ENCODE measurements at regions not wholly inside any gene's neighbourhood (a gene's known extent, or its start where the extent isn't known, plus 50 kb on each side); places are given as distances from the start of the nearest gene placed in this dataset.

DNA sequence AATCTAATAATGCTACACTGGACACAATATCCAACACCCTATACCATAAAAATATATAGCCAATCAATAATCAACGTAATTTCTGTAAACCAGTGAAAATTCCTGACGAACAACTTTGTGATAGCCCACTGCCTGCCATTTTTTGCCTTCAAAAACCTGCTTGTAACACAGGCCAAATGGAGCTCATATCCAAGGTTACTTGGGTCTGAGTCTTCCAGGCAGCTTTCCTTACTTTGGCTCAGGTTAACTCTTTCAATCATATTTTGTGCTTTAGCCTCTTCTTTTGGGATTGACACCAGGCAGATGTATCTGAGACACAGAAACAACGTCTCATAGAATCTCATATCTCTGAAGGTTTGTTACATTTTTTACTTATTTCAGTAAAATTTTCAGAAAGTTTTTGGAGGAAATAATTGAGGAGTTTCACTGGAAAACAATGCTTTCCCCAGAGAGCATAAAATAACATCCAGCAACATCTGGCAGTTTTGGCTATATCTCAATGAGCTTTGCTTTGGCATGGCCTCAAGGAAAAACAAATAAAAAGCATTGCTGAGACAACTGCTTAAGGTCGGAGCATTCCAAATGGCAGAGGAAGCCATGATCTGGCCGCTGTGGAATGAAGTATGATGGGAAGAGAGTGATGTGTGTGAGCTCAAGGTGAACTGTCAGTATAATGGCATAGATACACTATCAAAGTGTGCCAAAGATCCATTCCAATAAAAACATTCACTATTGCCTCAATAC, 162.9 kb upstream of the SPIN4 start:
- Histone ChIP-seq H4K20me1 (ENCODE audit: insufficient read depth, low read length) (no peaks in the 10 kb centered on the region), H3K79me2 (ENCODE audit: insufficient read depth, low read length) (no peaks in the 10 kb centered on the region), H3K4me3 (replicated peaks in 1 of 3; ENCODE audit: insufficient read depth in 1 of 3, low read depth in 2 of 3, low read length in 3 of 3) (no peak overlapping the region), H3K36me3 (replicated peaks in 1 of 2; ENCODE audit: control insufficient read depth in 1 of 2, insufficient read depth in 2 of 2, low read length in 2 of 2) (no peaks in the 10 kb centered on the region), H2AFZ (ENCODE audit: low read length) (no peak overlapping the region), H3K4me2 (ENCODE audit: low read depth, low read length) (no peak overlapping the region), H3K27me3 (ENCODE audit: control insufficient read depth in 1 of 2, insufficient read depth in 2 of 2, low read length in 2 of 2) (no peaks in the 10 kb centered on the region), H3K4me1 (ENCODE audit: insufficient read depth, low read length) (no peaks in the 10 kb centered on the region), H3K9me3 (ENCODE audit: low read length) (no peaks in the 10 kb centered on the region), H3K27ac (ENCODE audit: extremely low read length, insufficient read depth, low read length) (no peak overlapping the region), H3K9ac (ENCODE audit: insufficient read depth, low read depth, low read length) (no peak overlapping the region)
- no peak for FAIRE-seq
- ChIA-PET CTCF (ENCODE audit: low intra/inter-chr PET ratio, low total read pairs) (no interaction called here), POLR2A (no interaction called here)
- 93% methylated on average over 5 of the region's 5 CpGs for WGBS (ENCODE audit: low lambda C conversion rate)
- no peak for ATAC-seq
- DNase-seq (ENCODE audit: low spot score) = no peak
- BruUV-seq (replicated peaks) = no TSS peak
- TF ChIP-seq RAD51 (IDR thresholded peaks at IDR 0.05; ENCODE audit: borderline replicate concordance) (no peak), ZNF619 (CRISPR knock-in tag; IDR thresholded peaks at IDR 0.05) (no peak), HMGA1 (CRISPR knock-in tag; conservative IDR thresholded peaks at IDR 0.05) (no peak), HOMEZ (CRISPR knock-in tag; IDR thresholded peaks at IDR 0.05; ENCODE audit: low read depth) (no peak), NONO (IDR thresholded peaks at IDR 0.05) (no peak), NONO (CRISPR knock-in tag; conservative IDR thresholded peaks at IDR 0.05) (no peak), ZNF788 (CRISPR knock-in tag; IDR thresholded peaks at IDR 0.05; ENCODE audit: borderline replicate concordance) (no peak), ADNP (CRISPR knock-in tag; IDR thresholded peaks at IDR 0.05) (no peak), POLR2A (IDR thresholded peaks at IDR 0.05; ENCODE audit: insufficient read depth in 1 of 2, low read depth in 2 of 2, low read length in 2 of 2) (no peak)
- TF ChIP-seq, protein P1, sequence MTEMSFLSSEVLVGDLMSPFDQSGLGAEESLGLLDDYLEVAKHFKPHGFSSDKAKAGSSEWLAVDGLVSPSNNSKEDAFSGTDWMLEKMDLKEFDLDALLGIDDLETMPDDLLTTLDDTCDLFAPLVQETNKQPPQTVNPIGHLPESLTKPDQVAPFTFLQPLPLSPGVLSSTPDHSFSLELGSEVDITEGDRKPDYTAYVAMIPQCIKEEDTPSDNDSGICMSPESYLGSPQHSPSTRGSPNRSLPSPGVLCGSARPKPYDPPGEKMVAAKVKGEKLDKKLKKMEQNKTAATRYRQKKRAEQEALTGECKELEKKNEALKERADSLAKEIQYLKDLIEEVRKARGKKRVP (CRISPR knock-in tag; IDR thresholded peaks at IDR 0.05) = no peak
- intact Hi-C loops (cut with micrococcal nuclease; ENCODE audit: unreplicated experiment) (no loop called here), in situ Hi-C loops (cut with HindIII; ENCODE audit: extremely low pct_ligation_motif_present, low pct_unique_long_range_greater_than_20kb) (no loop called here)

All from HepG2 (cell line).